H9 (cell line): ENCODE measurements at regions not wholly inside any gene's neighbourhood (a gene's known extent, or its start where the extent isn't known, plus 50 kb on each side); places are given as distances from the start of the nearest gene placed in this dataset.

ENCODE experiments used
- DNase-seq: peaks from one replicate; pipeline ENCODE4 v3.0.0-alpha.2; 2017
- H2AFZ ChIP-seq: one replicate; pipeline ENCODE4 v1.6.1; 2013; ENCODE audit warnings: mild to moderate bottlenecking, low read length, control low read depth, moderate library complexity
- H2AK5ac ChIP-seq: 2 replicates; pipeline ENCODE4 v1.6.1; 2013; ENCODE audit warnings: low read length, control low read depth, mixed read lengths; ENCODE audit not compliant: insufficient read length
- H2BK120ac ChIP-seq: one replicate; pipeline ENCODE4 v1.6.1; 2013; ENCODE audit warnings: low read depth, mild to moderate bottlenecking, low read length, control low read depth, inconsistent platforms; ENCODE audit not compliant: poor library complexity, severe bottlenecking
- H2BK12ac ChIP-seq: 2 replicates; pipeline ENCODE4 v1.6.1; 2013; ENCODE audit warnings: low read length, control low read depth, mixed read lengths, low read depth; ENCODE audit not compliant: insufficient read length
- H2BK15ac ChIP-seq: 2 replicates; pipeline ENCODE4 v1.6.1; 2013; ENCODE audit warnings: low read depth, low read length, control low read depth
- H2BK20ac ChIP-seq: one replicate; pipeline ENCODE4 v1.6.1; 2013; ENCODE audit warnings: low read depth, mild to moderate bottlenecking, low read length, control low read depth, inconsistent platforms; ENCODE audit not compliant: poor library complexity, severe bottlenecking
- H2BK5ac ChIP-seq: 2 replicates; pipeline ENCODE4 v1.6.1; 2013; ENCODE audit warnings: low read length, control low read depth, mixed read lengths; ENCODE audit not compliant: insufficient read length
- H3K14ac ChIP-seq: 2 replicates; pipeline ENCODE4 v1.6.1; 2013; ENCODE audit warnings: low read length, control low read depth; ENCODE audit not compliant: insufficient read depth
- H3K18ac ChIP-seq: 2 replicates; pipeline ENCODE4 v1.6.1; 2013; ENCODE audit warnings: low read depth, mild to moderate bottlenecking, mixed read lengths, low read length, control low read depth; ENCODE audit not compliant: insufficient read length
- H3K23ac ChIP-seq: 2 replicates; pipeline ENCODE4 v1.6.1; 2013; ENCODE audit warnings: low read length, control low read depth, mixed read lengths, low read depth; ENCODE audit not compliant: insufficient read length
- H3K23me2 ChIP-seq: 2 replicates; pipeline ENCODE4 v1.6.1; 2013; ENCODE audit warnings: low read depth, mild to moderate bottlenecking, mixed read lengths, low read length, control low read depth; ENCODE audit not compliant: insufficient read length, poor library complexity, severe bottlenecking
- H3K27ac ChIP-seq: 2 replicates; pipeline ENCODE4 v1.5.1; 2013; ENCODE audit warnings: low read length, control low read depth, mixed read lengths, low read depth; ENCODE audit not compliant: insufficient read length
- H3K27me3 ChIP-seq: 2 replicates; pipeline ENCODE4 v1.6.1; 2013; ENCODE audit warnings: low read length, control low read depth, inconsistent platforms; ENCODE audit not compliant: insufficient read depth
- H3K4ac ChIP-seq: 2 replicates; pipeline ENCODE4 v1.6.1; 2013; ENCODE audit warnings: low read depth, mild to moderate bottlenecking, control low read depth, inconsistent platforms, low read length, moderate library complexity
- H3K4me1 ChIP-seq: 2 replicates; pipeline ENCODE4 v1.6.1; 2013; ENCODE audit warnings: low read length, control low read depth, inconsistent platforms; ENCODE audit not compliant: insufficient read depth
- H3K4me2 ChIP-seq: 2 replicates; pipeline ENCODE4 v1.6.1; 2013; ENCODE audit warnings: low read length, control low read depth, mixed read lengths; ENCODE audit not compliant: insufficient read length, insufficient read depth
- H3K56ac ChIP-seq: 2 replicates; pipeline ENCODE4 v1.6.1; 2013; ENCODE audit warnings: low read depth, mild to moderate bottlenecking, mixed read lengths, low read length, control low read depth; ENCODE audit not compliant: insufficient read length
- H3K79me1 ChIP-seq: 2 replicates; pipeline ENCODE4 v1.6.1; 2013; ENCODE audit warnings: low read depth, mild to moderate bottlenecking, moderate library complexity, low read length, control low read depth, inconsistent platforms; ENCODE audit not compliant: insufficient read depth, poor library complexity, severe bottlenecking
- H3K79me2 ChIP-seq: 2 replicates; pipeline ENCODE4 v1.6.1; 2013; ENCODE audit warnings: low read length, control low read depth, inconsistent platforms; ENCODE audit not compliant: insufficient read depth
- H3K9ac ChIP-seq: 2 replicates; pipeline ENCODE4 v1.6.1; 2013; ENCODE audit warnings: low read length, control low read depth, mixed read lengths; ENCODE audit not compliant: insufficient read length; ENCODE audit errors: extremely low read depth
- H3K9me3 ChIP-seq: one replicate; pipeline ENCODE4 v1.6.1; 2013; ENCODE audit warnings: low read depth, low read length, inconsistent platforms; ENCODE audit not compliant: control insufficient read depth
- H3T11ph ChIP-seq: one replicate; pipeline ENCODE4 v1.6.1; 2013; ENCODE audit warnings: mild to moderate bottlenecking, low read length, control low read depth, inconsistent platforms
- H4K20me1 ChIP-seq: one replicate; pipeline ENCODE4 v1.6.1; 2013; ENCODE audit not compliant: control insufficient read depth, insufficient read length, insufficient read depth
- H4K5ac ChIP-seq: 2 replicates; pipeline ENCODE4 v1.6.1; 2013; ENCODE audit warnings: low read depth, mild to moderate bottlenecking, mixed read lengths, low read length, control low read depth; ENCODE audit not compliant: insufficient read length
- H4K8ac ChIP-seq: replicated peaks from 2 replicates; pipeline ENCODE4 v1.6.1; 2013; ENCODE audit warnings: low read length, control low read depth, mixed read lengths, low read depth; ENCODE audit not compliant: insufficient read length
- H4K91ac ChIP-seq: 2 replicates; pipeline ENCODE4 v1.6.1; 2013; ENCODE audit warnings: low read depth, mild to moderate bottlenecking, moderate library complexity, mixed read lengths, low read length, control low read depth; ENCODE audit not compliant: insufficient read length
- H3K27ac Mint-ChIP-seq, 3 experiments: 2 replicates in 2 of 3; 3 replicates in 1 of 3; pipeline ENCODE4 v1.8.0; 2020 to 2021; ENCODE audit warnings: mixed read lengths in 3 of 3, mild to moderate bottlenecking in 1 of 3, moderate library complexity in 1 of 3
- H3K27me3 Mint-ChIP-seq: 2 replicates; pipeline ENCODE4 v1.8.0; 2021; ENCODE audit warnings: low read depth, mild to moderate bottlenecking, moderate library complexity, mixed read lengths
- H3K36me3 Mint-ChIP-seq, 3 experiments: 2 replicates in 2 of 3; 3 replicates in 1 of 3; pipeline ENCODE4 v1.8.0; 2020 to 2021; ENCODE audit warnings: low read depth in 3 of 3, mixed read lengths in 3 of 3; ENCODE audit not compliant: insufficient read depth in 1 of 3
- H3K4me1 Mint-ChIP-seq, 2 experiments: 2 replicates each; pipeline ENCODE4 v1.8.0; 2020; ENCODE audit warnings: mixed read lengths in 2 of 2
- H3K4me3 Mint-ChIP-seq, 2 experiments: 2 replicates in 1 of 2; 3 replicates in 1 of 2; pipeline ENCODE4 v1.8.0; 2020 to 2021; ENCODE audit warnings: mild to moderate bottlenecking in 2 of 2, mixed read lengths in 2 of 2, moderate library complexity in 1 of 2
- H3K9me3 Mint-ChIP-seq, 2 experiments: 2 replicates in 1 of 2; 3 replicates in 1 of 2; pipeline ENCODE4 v1.8.0; 2020; ENCODE audit warnings: mild to moderate bottlenecking in 2 of 2, mixed read lengths in 2 of 2, moderate library complexity in 1 of 2
- WGBS: extraction: QIAGEN DNeasy Blood & Tissue Kit; methylation state at CpG from one replicate; pipeline ENCODE4 v1.1.7; 2013; ENCODE audit warnings: missing lambda C conversion rate, low lambda C conversion rate, mixed read lengths; ENCODE audit not compliant: insufficient read length; ENCODE audit errors: extremely low coverage; 5-methylcytosine and 5-hydroxymethylcytosine counted together
- TF ChIP-seq, protein P1 (sequence below): fragments of 200-600 bp; sonication (generic); conservative IDR thresholded peaks from 3 replicates; pipeline ENCODE4 v1.8.0; 2021; ENCODE audit warnings: antibody characterized with exemption, mild to moderate bottlenecking

DNA sequence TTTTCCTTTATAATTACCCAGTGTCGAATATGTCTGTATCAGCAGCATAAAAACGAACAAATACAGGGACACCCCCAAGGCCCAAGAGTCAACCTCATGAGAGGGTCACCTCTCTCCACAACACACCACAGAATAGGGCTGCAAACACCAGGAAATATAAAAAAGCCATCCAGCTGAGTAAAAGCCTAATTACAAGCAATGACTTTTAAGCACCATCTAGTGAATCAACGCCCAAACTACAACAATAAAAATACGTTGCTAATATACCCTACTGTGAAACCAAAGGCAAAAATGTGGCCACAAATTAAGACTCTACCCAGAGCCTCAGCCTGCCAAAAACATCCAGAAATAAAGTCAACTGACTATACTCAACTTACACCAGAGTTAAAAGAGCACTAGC lies 817.9 kb upstream of the NEGR1 start:
- Histone ChIP-seq H2BK20ac (no peak overlapping the region), H3K23me2 (no peaks in the 10 kb centered on the region), H3K18ac (no peak overlapping the region), H2BK5ac (no peak overlapping the region), H4K91ac (no peak overlapping the region), H3K9ac (no peak overlapping the region), H3K23ac (no peak overlapping the region), H3K27me3 (no peaks in the 10 kb centered on the region), H4K20me1 (no peaks in the 10 kb centered on the region), H2AFZ (no peak overlapping the region), H3K14ac (no peak overlapping the region), H3K9me3 (no peaks in the 10 kb centered on the region), H4K8ac (no peak overlapping the region), H3K79me2 (no peaks in the 10 kb centered on the region), H2BK12ac (no peak overlapping the region), H3K56ac (no peak overlapping the region), H2BK15ac (no peak overlapping the region), H3K4me1 (no peaks in the 10 kb centered on the region), H2AK5ac (no peak overlapping the region), H2BK120ac (no peak overlapping the region), H3T11ph (no peak overlapping the region), H3K27ac (no peak overlapping the region), H4K5ac (no peak overlapping the region), H3K4ac (no peak overlapping the region), H3K79me1 (no peaks in the 10 kb centered on the region), H3K4me2 (no peak overlapping the region)
- TF ChIP-seq, protein P1, sequence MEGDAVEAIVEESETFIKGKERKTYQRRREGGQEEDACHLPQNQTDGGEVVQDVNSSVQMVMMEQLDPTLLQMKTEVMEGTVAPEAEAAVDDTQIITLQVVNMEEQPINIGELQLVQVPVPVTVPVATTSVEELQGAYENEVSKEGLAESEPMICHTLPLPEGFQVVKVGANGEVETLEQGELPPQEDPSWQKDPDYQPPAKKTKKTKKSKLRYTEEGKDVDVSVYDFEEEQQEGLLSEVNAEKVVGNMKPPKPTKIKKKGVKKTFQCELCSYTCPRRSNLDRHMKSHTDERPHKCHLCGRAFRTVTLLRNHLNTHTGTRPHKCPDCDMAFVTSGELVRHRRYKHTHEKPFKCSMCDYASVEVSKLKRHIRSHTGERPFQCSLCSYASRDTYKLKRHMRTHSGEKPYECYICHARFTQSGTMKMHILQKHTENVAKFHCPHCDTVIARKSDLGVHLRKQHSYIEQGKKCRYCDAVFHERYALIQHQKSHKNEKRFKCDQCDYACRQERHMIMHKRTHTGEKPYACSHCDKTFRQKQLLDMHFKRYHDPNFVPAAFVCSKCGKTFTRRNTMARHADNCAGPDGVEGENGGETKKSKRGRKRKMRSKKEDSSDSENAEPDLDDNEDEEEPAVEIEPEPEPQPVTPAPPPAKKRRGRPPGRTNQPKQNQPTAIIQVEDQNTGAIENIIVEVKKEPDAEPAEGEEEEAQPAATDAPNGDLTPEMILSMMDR, result peak; percentile 35; the same call in 1 of the 3 replicates
- DNase-seq, result no peak
- Mint-ChIP-seq H3K4me1 (peaks cover 22 to 31% of the 10 kb centered on the region in 2 experiments), H3K27me3 (no peaks in the 10 kb centered on the region), H3K9me3 (peaks cover 5 to 13% of the 10 kb centered on the region in 2 experiments; a peak in 4 of 5 replicates), H3K4me3 (no peak overlapping the region), H3K36me3 (peaks cover 8 to 16% (median 15%) of the 10 kb centered on the region in 3 experiments; a peak in 6 of 7 replicates), H3K27ac (peak overlapping the region in 1 of 3 experiments; percentile 10; a peak in 2 of 7 replicates)
- no CpG with 5 or more reads among the region's 4 CpGs for WGBS
